HEK293 (cell line): ENCODE measurements at regions not wholly inside any gene's neighbourhood (a gene's known extent, or its start where the extent isn't known, plus 50 kb on each side); places are given as distances from the start of the nearest gene placed in this dataset.

Experiments used
- CTCF ChIA-PET: fragments of 350-600 bp; formaldehyde crosslinking; extraction: SDS; loops from one replicate; lab custom pipeline; 2021; ENCODE audit warnings: antibody characterized with exemption; lab: Yijun Ruan, JAX
- POLR2A ChIA-PET: fragments of 300-600 bp; formaldehyde crosslinking; extraction: SDS; loops from one replicate; lab custom pipeline; 2020; ENCODE audit warnings: antibody characterized with exemption, inconsistent platforms; lab: Yijun Ruan, JAX
- H3K27ac ChIP-seq: fragments of 200-500 bp; sonication (Bioruptor generic); 2 replicates; pipeline ENCODE4 v1.5.1; 2014; ENCODE audit warnings: low read depth, low read length, control low read depth, inconsistent platforms; ENCODE audit errors: extremely low read depth
- H3K36me3 ChIP-seq, 2 experiments: fragments of 200-500 bp in 1 of 2; sonication (Bioruptor generic) in 1 of 2; 1 replicate in 1 of 2; 2 replicates in 1 of 2; pipeline ENCODE4 v1.5.1; 2014 to 2017; ENCODE audit warnings: inconsistent platforms in 2 of 2, low read length in 2 of 2; ENCODE audit not compliant: control insufficient read depth in 2 of 2, insufficient read depth in 1 of 2
- H3K4me1 ChIP-seq: fragments of 200-500 bp; sonication (Bioruptor generic); 2 replicates; pipeline ENCODE4 v1.5.1; 2014; ENCODE audit warnings: mild to moderate bottlenecking, low read length, inconsistent platforms; ENCODE audit not compliant: control insufficient read depth, insufficient read depth
- H3K4me3 ChIP-seq: 2 replicates; pipeline ENCODE4 v1.5.1; 2011; ENCODE audit warnings: low read depth, mild to moderate bottlenecking, control low read depth, low read length, moderate library complexity
- H3K9me3 ChIP-seq: fragments of 200-500 bp; sonication (Bioruptor generic); 2 replicates; pipeline ENCODE4 v1.5.1; 2014; ENCODE audit warnings: low read depth, low read length, inconsistent platforms; ENCODE audit not compliant: control insufficient read depth, insufficient read depth
- HOXC10 ChIP-seq: sonication (generic); formaldehyde crosslinking; IDR thresholded peaks from 2 replicates; pipeline ENCODE4 v1.8.1; 2023; ENCODE audit warnings: mild to moderate bottlenecking, missing genetic modification reagents
- KLF10 ChIP-seq: fragments of 450-650 bp; IDR thresholded peaks from 2 replicates; pipeline ENCODE4 v1.5.1; 2018; ENCODE audit warnings: missing biosample characterization, mild to moderate bottlenecking, missing genetic modification characterization
- SCRT1 ChIP-seq: fragments of 450-650 bp; formaldehyde crosslinking; IDR thresholded peaks from 2 replicates; pipeline ENCODE4 v1.5.1; 2016; ENCODE audit warnings: missing biosample characterization, missing genetic modification characterization, borderline replicate concordance
- ZBTB20 ChIP-seq: fragments of 450-650 bp; formaldehyde crosslinking; IDR thresholded peaks from 2 replicates; pipeline ENCODE4 v1.5.1; 2016; ENCODE audit warnings: missing biosample characterization, missing genetic modification characterization
- ZNF23 ChIP-seq: fragments of 450-650 bp; formaldehyde crosslinking; IDR thresholded peaks from 2 replicates; pipeline ENCODE4 v1.5.1; 2016; ENCODE audit warnings: missing biosample characterization, missing genetic modification characterization, borderline replicate concordance
- ZNF266 ChIP-seq: fragments of 450-650 bp; formaldehyde crosslinking; IDR thresholded peaks from 2 replicates; pipeline ENCODE4 v1.5.1; 2016; ENCODE audit warnings: missing biosample characterization, missing genetic modification characterization, low read depth
- ZNF311 ChIP-seq: fragments of 450-650 bp; formaldehyde crosslinking; IDR thresholded peaks from 2 replicates; pipeline ENCODE4 v1.5.1; 2017; ENCODE audit warnings: missing biosample characterization, missing genetic modification characterization, borderline replicate concordance
- ZNF394 ChIP-seq: fragments of 450-650 bp; formaldehyde crosslinking; IDR thresholded peaks from 2 replicates; pipeline ENCODE4 v1.5.1; 2016; ENCODE audit warnings: missing biosample characterization, missing genetic modification characterization, mild to moderate bottlenecking, moderate library complexity, borderline replicate concordance
- ZNF549 ChIP-seq: fragments of 450-650 bp; IDR thresholded peaks from 2 replicates; pipeline ENCODE4 v1.5.1; 2018; ENCODE audit warnings: missing biosample characterization, missing genetic modification characterization, mild to moderate bottlenecking, inconsistent platforms, moderate library complexity
- ZNF629 ChIP-seq: fragments of 450-650 bp; formaldehyde crosslinking; IDR thresholded peaks from 2 replicates; pipeline ENCODE4 v1.5.1; 2017; ENCODE audit warnings: missing biosample characterization, missing genetic modification characterization
- ZNF670 ChIP-seq: fragments of 450-650 bp; formaldehyde crosslinking; IDR thresholded peaks from 2 replicates; pipeline ENCODE4 v1.5.1; 2016; ENCODE audit warnings: missing biosample characterization, missing genetic modification characterization, low read depth
- ZNF792 ChIP-seq: fragments of 450-650 bp; formaldehyde crosslinking; IDR thresholded peaks from 2 replicates; pipeline ENCODE4 v1.5.1; 2016; ENCODE audit warnings: missing biosample characterization, missing genetic modification characterization
- ZXDB ChIP-seq: fragments of 450-650 bp; formaldehyde crosslinking; IDR thresholded peaks from 2 replicates; pipeline ENCODE4 v1.5.1; 2016; ENCODE audit warnings: missing biosample characterization, missing genetic modification characterization
- TF ChIP-seq, protein P1 (sequence below): fragments of 450-650 bp; formaldehyde crosslinking; IDR thresholded peaks from 2 replicates; pipeline ENCODE4 v1.5.1; 2016; ENCODE audit warnings: missing biosample characterization, missing genetic modification characterization, low read depth
- TF ChIP-seq, protein P2 (sequence below): fragments of 450-650 bp; formaldehyde crosslinking; IDR thresholded peaks from 2 replicates; pipeline ENCODE4 v1.5.1; 2016; ENCODE audit warnings: missing biosample characterization, missing genetic modification characterization
- TF ChIP-seq, protein P3 (sequence below): fragments of 450-650 bp; formaldehyde crosslinking; IDR thresholded peaks from 2 replicates; pipeline ENCODE4 v1.5.1; 2016; ENCODE audit warnings: missing biosample characterization, missing genetic modification characterization, low read depth
- TF ChIP-seq, protein P4 (sequence below): fragments of 450-650 bp; formaldehyde crosslinking; IDR thresholded peaks from 2 replicates; pipeline ENCODE4 v1.5.1; 2016; ENCODE audit warnings: missing biosample characterization, missing genetic modification characterization
- TF ChIP-seq, protein P5 (sequence below): fragments of 450-650 bp; formaldehyde crosslinking; IDR thresholded peaks from 2 replicates; pipeline ENCODE4 v1.5.1; 2017; ENCODE audit warnings: missing biosample characterization, mild to moderate bottlenecking, missing genetic modification characterization, moderate library complexity
- TF ChIP-seq, protein P6 (sequence below): fragments of 450-650 bp; IDR thresholded peaks from 2 replicates; pipeline ENCODE4 v1.5.1; 2018; ENCODE audit warnings: missing biosample characterization, mild to moderate bottlenecking, missing genetic modification characterization

DNA sequence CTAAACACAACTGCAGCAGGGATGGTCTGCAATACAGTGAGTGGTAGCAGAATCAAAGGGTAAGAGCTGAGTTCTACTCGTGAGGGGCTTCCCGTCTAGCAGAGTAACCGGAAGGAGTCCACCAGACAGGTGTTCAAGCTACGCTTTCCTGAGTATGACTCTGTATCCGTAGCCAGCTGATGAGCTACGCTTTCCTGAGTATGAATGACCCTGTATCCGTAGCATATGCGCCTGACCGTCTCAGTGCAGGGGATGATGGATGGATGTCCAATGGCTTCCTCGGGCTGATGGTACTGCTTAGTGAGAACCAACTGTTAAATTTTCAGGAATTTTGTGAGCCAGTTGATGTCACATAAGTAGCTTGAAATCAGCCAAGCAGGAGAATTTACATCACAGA, 244.1 kb upstream of the MYT1L start (continued):
- TF ChIP-seq, protein P1, sequence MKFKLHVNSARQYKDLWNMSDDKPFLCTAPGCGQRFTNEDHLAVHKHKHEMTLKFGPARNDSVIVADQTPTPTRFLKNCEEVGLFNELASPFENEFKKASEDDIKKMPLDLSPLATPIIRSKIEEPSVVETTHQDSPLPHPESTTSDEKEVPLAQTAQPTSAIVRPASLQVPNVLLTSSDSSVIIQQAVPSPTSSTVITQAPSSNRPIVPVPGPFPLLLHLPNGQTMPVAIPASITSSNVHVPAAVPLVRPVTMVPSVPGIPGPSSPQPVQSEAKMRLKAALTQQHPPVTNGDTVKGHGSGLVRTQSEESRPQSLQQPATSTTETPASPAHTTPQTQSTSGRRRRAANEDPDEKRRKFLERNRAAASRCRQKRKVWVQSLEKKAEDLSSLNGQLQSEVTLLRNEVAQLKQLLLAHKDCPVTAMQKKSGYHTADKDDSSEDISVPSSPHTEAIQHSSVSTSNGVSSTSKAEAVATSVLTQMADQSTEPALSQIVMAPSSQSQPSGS (tag by site-specific recombination) = no peak
- TF ChIP-seq ZNF394 (tag by site-specific recombination) = no peak
- no peak for TF ChIP-seq SCRT1
- TF ChIP-seq, protein P2, sequence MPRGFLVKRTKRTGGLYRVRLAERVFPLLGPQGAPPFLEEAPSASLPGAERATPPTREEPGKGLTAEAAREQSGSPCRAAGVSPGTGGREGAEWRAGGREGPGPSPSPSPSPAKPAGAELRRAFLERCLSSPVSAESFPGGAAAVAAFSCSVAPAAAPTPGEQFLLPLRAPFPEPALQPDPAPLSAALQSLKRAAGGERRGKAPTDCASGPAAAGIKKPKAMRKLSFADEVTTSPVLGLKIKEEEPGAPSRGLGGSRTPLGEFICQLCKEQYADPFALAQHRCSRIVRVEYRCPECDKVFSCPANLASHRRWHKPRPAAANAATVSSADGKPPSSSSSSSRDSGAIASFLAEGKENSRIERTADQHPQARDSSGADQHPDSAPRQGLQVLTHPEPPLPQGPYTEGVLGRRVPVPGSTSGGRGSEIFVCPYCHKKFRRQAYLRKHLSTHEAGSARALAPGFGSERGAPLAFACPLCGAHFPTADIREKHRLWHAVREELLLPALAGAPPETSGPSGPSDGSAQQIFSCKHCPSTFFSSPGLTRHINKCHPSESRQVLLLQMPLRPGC (tag by site-specific recombination) = no peak
- TF ChIP-seq ZNF792 (tag by site-specific recombination) = no peak
- no peak for TF ChIP-seq ZNF549 (tag by site-specific recombination)
- TF ChIP-seq KLF10 = no peak
- TF ChIP-seq ZXDB = no peak
- TF ChIP-seq, protein P3, sequence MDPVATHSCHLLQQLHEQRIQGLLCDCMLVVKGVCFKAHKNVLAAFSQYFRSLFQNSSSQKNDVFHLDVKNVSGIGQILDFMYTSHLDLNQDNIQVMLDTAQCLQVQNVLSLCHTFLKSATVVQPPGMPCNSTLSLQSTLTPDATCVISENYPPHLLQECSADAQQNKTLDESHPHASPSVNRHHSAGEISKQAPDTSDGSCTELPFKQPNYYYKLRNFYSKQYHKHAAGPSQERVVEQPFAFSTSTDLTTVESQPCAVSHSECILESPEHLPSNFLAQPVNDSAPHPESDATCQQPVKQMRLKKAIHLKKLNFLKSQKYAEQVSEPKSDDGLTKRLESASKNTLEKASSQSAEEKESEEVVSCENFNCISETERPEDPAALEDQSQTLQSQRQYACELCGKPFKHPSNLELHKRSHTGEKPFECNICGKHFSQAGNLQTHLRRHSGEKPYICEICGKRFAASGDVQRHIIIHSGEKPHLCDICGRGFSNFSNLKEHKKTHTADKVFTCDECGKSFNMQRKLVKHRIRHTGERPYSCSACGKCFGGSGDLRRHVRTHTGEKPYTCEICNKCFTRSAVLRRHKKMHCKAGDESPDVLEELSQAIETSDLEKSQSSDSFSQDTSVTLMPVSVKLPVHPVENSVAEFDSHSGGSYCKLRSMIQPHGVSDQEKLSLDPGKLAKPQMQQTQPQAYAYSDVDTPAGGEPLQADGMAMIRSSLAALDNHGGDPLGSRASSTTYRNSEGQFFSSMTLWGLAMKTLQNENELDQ = no peak

DNA sequence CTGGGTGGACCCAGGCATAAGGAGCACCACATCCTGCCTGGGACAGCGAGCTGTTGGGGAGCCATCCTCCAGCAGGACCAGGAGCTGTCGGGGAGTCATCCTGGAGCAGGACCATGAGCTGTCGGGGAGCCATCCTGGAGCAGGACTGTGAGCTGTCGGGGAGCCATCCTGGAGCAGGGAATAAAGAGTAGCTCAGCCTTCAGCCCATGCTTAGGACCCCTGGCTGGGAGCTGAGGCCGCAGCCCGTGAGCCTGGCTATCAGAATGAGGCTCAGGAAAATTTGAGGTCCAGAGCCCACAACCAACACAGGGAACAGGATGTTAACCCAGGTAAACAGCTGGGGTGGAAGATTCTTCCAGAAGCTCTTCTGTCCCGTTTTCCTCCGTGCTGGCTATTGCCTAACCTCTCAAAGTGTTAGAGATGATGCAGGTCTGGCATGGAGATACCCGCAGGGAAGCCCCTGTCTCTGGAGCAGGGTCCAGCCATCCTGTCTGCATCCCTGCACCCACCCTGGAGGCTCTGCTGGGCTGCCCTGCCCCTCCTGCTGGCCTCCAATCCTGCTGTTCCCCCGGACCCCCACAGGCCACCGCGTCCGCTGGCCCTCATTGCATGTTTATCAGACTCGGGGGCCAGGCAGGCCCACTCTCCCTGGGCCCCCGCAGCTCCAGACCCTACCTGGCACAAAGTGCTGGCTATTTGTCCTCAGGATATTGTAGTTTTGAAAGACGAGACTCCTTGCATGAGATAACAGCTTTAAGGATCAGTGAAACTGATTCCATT, 243.5 kb upstream of the MYT1L start:
- Histone ChIP-seq H3K27ac (no peak overlapping the region), H3K9me3 (no peaks in the 10 kb centered on the region), H3K36me3 (no peaks in the 10 kb centered on the region), H3K4me1 (no peaks in the 10 kb centered on the region), H3K4me3 (no peak overlapping the region)
- ChIA-PET CTCF (no interaction called here), POLR2A (no interaction called here)
- TF ChIP-seq, protein P4, sequence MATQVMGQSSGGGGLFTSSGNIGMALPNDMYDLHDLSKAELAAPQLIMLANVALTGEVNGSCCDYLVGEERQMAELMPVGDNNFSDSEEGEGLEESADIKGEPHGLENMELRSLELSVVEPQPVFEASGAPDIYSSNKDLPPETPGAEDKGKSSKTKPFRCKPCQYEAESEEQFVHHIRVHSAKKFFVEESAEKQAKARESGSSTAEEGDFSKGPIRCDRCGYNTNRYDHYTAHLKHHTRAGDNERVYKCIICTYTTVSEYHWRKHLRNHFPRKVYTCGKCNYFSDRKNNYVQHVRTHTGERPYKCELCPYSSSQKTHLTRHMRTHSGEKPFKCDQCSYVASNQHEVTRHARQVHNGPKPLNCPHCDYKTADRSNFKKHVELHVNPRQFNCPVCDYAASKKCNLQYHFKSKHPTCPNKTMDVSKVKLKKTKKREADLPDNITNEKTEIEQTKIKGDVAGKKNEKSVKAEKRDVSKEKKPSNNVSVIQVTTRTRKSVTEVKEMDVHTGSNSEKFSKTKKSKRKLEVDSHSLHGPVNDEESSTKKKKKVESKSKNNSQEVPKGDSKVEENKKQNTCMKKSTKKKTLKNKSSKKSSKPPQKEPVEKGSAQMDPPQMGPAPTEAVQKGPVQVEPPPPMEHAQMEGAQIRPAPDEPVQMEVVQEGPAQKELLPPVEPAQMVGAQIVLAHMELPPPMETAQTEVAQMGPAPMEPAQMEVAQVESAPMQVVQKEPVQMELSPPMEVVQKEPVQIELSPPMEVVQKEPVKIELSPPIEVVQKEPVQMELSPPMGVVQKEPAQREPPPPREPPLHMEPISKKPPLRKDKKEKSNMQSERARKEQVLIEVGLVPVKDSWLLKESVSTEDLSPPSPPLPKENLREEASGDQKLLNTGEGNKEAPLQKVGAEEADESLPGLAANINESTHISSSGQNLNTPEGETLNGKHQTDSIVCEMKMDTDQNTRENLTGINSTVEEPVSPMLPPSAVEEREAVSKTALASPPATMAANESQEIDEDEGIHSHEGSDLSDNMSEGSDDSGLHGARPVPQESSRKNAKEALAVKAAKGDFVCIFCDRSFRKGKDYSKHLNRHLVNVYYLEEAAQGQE (tag by site-specific recombination) = no peak
- TF ChIP-seq ZNF629 (tag by site-specific recombination) (no peak), HOXC10 (CRISPR knock-in tag) (no peak), ZNF23 (tag by site-specific recombination) (no peak), ZNF311 (no peak), ZBTB20 (no peak), ZNF670 (tag by site-specific recombination) (no peak), ZNF266 (no peak)
- TF ChIP-seq, protein P5, sequence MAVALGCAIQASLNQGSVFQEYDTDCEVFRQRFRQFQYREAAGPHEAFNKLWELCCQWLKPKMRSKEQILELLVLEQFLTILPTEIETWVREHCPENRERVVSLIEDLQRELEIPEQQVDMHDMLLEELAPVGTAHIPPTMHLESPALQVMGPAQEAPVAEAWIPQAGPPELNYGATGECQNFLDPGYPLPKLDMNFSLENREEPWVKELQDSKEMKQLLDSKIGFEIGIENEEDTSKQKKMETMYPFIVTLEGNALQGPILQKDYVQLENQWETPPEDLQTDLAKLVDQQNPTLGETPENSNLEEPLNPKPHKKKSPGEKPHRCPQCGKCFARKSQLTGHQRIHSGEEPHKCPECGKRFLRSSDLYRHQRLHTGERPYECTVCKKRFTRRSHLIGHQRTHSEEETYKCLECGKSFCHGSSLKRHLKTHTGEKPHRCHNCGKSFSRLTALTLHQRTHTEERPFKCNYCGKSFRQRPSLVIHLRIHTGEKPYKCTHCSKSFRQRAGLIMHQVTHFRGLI (tag by site-specific recombination) = no peak
- TF ChIP-seq, protein P6, sequence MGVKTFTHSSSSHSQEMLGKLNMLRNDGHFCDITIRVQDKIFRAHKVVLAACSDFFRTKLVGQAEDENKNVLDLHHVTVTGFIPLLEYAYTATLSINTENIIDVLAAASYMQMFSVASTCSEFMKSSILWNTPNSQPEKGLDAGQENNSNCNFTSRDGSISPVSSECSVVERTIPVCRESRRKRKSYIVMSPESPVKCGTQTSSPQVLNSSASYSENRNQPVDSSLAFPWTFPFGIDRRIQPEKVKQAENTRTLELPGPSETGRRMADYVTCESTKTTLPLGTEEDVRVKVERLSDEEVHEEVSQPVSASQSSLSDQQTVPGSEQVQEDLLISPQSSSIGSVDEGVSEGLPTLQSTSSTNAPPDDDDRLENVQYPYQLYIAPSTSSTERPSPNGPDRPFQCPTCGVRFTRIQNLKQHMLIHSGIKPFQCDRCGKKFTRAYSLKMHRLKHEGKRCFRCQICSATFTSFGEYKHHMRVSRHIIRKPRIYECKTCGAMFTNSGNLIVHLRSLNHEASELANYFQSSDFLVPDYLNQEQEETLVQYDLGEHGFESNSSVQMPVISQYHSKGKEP (tag by site-specific recombination) = no peak
